ENCODE measurements at regions not wholly inside any gene's neighbourhood (a gene's known extent, or its start where the extent isn't known, plus 50 kb on each side); places are given as distances from the start of the nearest gene placed in this dataset.

DNA sequence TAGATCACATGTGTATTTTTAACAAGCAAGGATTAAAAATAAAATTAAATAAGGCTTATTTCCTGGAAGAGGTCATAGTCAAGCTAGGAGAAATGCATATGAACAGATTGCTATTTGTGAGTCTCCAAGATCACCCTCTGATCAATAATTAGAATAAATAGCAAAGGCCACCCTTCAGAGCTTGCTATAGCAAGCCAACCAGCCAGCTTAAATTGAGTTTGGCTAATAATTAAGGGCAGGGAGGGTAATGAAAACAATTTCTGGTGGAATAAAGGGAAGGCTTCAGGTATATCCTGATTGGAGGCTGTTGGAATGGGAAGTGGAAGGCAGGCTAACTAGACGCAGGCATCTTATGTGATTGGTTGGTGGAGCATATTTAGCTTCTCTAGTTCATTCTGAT lies 403.5 kb downstream of the ARL4A start:
- TF ChIP-seq, protein P1, sequence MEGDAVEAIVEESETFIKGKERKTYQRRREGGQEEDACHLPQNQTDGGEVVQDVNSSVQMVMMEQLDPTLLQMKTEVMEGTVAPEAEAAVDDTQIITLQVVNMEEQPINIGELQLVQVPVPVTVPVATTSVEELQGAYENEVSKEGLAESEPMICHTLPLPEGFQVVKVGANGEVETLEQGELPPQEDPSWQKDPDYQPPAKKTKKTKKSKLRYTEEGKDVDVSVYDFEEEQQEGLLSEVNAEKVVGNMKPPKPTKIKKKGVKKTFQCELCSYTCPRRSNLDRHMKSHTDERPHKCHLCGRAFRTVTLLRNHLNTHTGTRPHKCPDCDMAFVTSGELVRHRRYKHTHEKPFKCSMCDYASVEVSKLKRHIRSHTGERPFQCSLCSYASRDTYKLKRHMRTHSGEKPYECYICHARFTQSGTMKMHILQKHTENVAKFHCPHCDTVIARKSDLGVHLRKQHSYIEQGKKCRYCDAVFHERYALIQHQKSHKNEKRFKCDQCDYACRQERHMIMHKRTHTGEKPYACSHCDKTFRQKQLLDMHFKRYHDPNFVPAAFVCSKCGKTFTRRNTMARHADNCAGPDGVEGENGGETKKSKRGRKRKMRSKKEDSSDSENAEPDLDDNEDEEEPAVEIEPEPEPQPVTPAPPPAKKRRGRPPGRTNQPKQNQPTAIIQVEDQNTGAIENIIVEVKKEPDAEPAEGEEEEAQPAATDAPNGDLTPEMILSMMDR (IDR thresholded peaks at IDR 0.05; ENCODE audit: insufficient read depth, low read length): no peak
- TF ChIP-seq REST (IDR thresholded peaks at IDR 0.05; ENCODE audit: insufficient replicate concordance, low read depth) (no peak), POLR2AphosphoS5 (IDR thresholded peaks at IDR 0.05; ENCODE audit: low read depth) (no peak)
